Parathyroid adenoma (tissue), 2 donors: ENCODE measurements at regions not wholly inside any gene's neighbourhood (a gene's known extent, or its start where the extent isn't known, plus 50 kb on each side); places are given as distances from the start of the nearest gene placed in this dataset.
"Not testable (repeated sequence)": the region's sequence is repeated elsewhere in the genome, so short reads cannot be mapped to it uniquely, and the experiment has no call there.

Experiments
- H2AFZ ChIP-seq: fragments of 300-600 bp; sonication (generic); one replicate; pipeline ENCODE4 v1.7.0; 2017; ENCODE audit warnings: antibody characterized with exemption, mild to moderate bottlenecking
- H3K27ac ChIP-seq: fragments of 300-600 bp; sonication (generic); one replicate; pipeline ENCODE4 v1.7.0; 2017
- H3K27me3 ChIP-seq: fragments of 300-600 bp; sonication (generic); one replicate; pipeline ENCODE4 v1.7.0; 2017; ENCODE audit warnings: low read length; ENCODE audit not compliant: control insufficient read depth, insufficient read depth
- H3K36me3 ChIP-seq: fragments of 300-600 bp; sonication (generic); one replicate; pipeline ENCODE4 v1.7.0; 2017; ENCODE audit warnings: low read length; ENCODE audit not compliant: control insufficient read depth, insufficient read depth
- H3K4me1 ChIP-seq: fragments of 300-600 bp; sonication (generic); one replicate; pipeline ENCODE4 v1.7.0; 2017; ENCODE audit warnings: control low read depth
- H3K4me2 ChIP-seq: fragments of 300-600 bp; sonication (generic); one replicate; pipeline ENCODE4 v1.7.0; 2017; ENCODE audit warnings: low read length
- H3K4me3 ChIP-seq: fragments of 300-600 bp; sonication (generic); one replicate; pipeline ENCODE4 v1.7.0; 2017; ENCODE audit warnings: low read depth, low read length
- H3K79me2 ChIP-seq: fragments of 300-600 bp; sonication (generic); one replicate; pipeline ENCODE4 v1.7.0; 2017; ENCODE audit warnings: control low read depth
- H3K9ac ChIP-seq: fragments of 300-600 bp; sonication (generic); one replicate; pipeline ENCODE4 v1.7.0; 2017; ENCODE audit warnings: mild to moderate bottlenecking
- H3K9me3 ChIP-seq: fragments of 300-600 bp; sonication (generic); one replicate; pipeline ENCODE4 v1.7.0; 2017; ENCODE audit warnings: low read length; ENCODE audit not compliant: control insufficient read depth
- CTCF ChIP-seq: fragments of 300-600 bp; sonication (generic); IDR thresholded peaks from one replicate; pipeline ENCODE4 v1.7.0; 2017; ENCODE audit warnings: antibody characterized with exemption, mild to moderate bottlenecking
- donor health status: primary hyperparathyroidism.

GRCh38 chr1:163633366-163633765 is 311.6 kb downstream of the NUF2 start:
- no peaks in the 10 kb centered on the region for H3K79me2 ChIP-seq
- no peaks in the 10 kb centered on the region for H3K4me1 ChIP-seq
- H3K4me3 ChIP-seq = no peak overlapping the region
- no peak overlapping the region for H3K9ac ChIP-seq
- H3K36me3 ChIP-seq = no peaks in the 10 kb centered on the region
- H2AFZ ChIP-seq = no peak overlapping the region
- no peak overlapping the region for H3K4me2 ChIP-seq
- H3K27ac ChIP-seq = no peak overlapping the region
- H3K27me3 ChIP-seq = no peaks in the 10 kb centered on the region
- H3K9me3 ChIP-seq = no peaks in the 10 kb centered on the region
- TF ChIP-seq CTCF = no peak

DNA sequence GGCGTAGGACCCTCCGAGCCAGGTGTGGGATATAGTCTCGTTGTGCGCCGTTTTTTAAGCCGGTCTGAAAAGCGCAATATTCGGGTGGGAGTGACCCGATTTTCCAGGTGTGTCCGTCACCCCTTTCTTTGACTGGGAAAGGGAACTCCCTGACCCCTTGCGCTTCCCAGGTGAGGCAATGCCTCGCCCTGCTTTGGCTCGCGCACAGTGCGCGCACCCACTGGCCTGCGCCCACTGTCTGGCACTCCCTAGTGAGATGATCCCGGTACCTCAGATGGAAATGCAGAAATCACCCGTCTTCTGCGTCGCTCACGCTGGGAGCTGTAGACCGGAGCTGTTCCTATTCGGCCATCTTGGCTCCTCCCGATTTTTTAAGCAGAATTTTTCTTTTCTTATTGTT is 323.9 kb downstream of the NUF2 start:
- not testable (repeated sequence) for H3K4me3 ChIP-seq, H3K36me3 ChIP-seq, H3K27me3 ChIP-seq, H2AFZ ChIP-seq, H3K9me3 ChIP-seq, H3K9ac ChIP-seq, H3K79me2 ChIP-seq, H3K27ac ChIP-seq, H3K4me2 ChIP-seq, H3K4me1 ChIP-seq

DNA sequence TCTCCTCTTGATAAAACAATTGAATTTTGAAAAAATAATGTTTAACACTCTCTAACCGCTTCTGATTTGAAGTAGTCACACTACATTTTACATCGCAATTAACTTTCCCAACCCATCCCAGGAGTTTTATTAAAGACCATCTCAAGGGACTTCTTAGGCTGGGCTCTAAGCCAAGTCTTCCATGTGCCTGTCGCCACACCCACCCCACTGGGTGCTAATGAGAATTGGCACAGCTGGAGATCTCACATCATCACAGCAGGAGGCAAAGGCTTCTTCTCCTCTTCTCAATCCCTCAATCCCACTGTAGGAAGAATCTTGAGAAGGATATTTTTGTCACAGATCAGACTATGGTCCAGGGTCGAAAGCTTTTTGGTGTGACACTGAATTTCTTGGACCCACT is 328.9 kb downstream of the NUF2 start:
- Histone ChIP-seq H3K36me3 (no peaks in the 10 kb centered on the region), H3K27ac (no peak overlapping the region), H2AFZ (no peak overlapping the region), H3K79me2 (peaks cover 6% of the 10 kb centered on the region), H3K9ac (no peak overlapping the region), H3K4me3 (no peak overlapping the region), H3K27me3 (no peaks in the 10 kb centered on the region), H3K9me3 (no peaks in the 10 kb centered on the region), H3K4me1 (peaks cover 9% of the 10 kb centered on the region), H3K4me2 (no peak overlapping the region)
- TF ChIP-seq CTCF = no peak

DNA sequence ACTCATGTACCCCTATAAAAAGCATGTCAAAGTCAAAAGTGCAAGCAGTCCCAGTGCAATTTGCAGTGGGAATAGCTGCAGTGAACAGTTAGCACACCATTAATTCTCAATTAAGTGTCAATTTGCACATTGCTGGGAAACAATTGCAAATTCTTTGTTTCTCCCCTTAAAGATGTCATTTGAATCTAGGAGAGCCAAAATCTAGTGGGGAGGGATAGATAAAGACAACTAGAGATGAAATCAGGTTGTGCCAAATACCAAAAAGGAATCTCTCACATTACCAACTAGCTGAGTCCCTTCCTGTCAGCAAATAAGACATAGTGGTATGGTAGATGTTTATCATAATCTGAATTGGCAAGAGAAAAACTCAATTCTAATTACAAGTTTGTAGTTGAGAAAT is 330.7 kb downstream of the NUF2 start:
- H3K27me3 ChIP-seq = no peaks in the 10 kb centered on the region
- H3K4me2 ChIP-seq = peak overlapping the region; percentile 35
- H2AFZ ChIP-seq = no peak overlapping the region
- no peak overlapping the region for H3K9ac ChIP-seq
- H3K36me3 ChIP-seq = no peaks in the 10 kb centered on the region
- H3K4me3 ChIP-seq = peak overlapping the region; percentile 23
- H3K9me3 ChIP-seq = no peaks in the 10 kb centered on the region
- H3K79me2 ChIP-seq = peaks cover 6% of the 10 kb centered on the region
- no peak for TF ChIP-seq CTCF
- H3K4me1 ChIP-seq = peaks cover 9% of the 10 kb centered on the region
- peak overlapping the region; percentile 74 for H3K27ac ChIP-seq

DNA sequence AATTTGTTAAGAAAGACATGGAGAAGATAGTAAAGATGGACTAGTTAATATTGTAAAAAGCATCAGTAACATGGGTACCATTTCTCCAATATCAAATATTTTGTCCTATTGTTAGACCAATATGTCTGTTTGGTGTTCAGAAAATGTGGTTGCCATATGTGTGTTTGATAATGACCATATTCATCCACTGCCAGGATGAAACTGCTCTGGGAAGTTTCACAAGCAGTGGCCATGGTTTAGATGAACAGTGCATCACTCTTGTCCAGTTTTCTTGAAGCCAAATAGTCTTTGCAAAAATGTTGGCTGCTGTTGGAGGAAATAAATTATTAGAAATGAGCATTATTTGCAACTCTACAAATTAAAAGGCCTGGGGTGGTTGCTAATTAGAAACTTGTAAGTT is 333.8 kb downstream of the NUF2 start:
- H3K79me2 ChIP-seq = peaks cover 3% of the 10 kb centered on the region
- H3K9ac ChIP-seq = no peak overlapping the region
- H3K27me3 ChIP-seq = no peaks in the 10 kb centered on the region
- H3K9me3 ChIP-seq = no peaks in the 10 kb centered on the region
- H3K27ac ChIP-seq = peak overlapping the region; percentile 74
- H3K4me1 ChIP-seq = peaks cover 9% of the 10 kb centered on the region
- no peak overlapping the region for H3K4me3 ChIP-seq
- no peaks in the 10 kb centered on the region for H3K36me3 ChIP-seq
- no peak overlapping the region for H2AFZ ChIP-seq
- no peak for TF ChIP-seq CTCF
- H3K4me2 ChIP-seq = no peak overlapping the region
